Skin of body (tissue), 1 donor: ENCODE measurements at regions not wholly inside any gene's neighbourhood (a gene's known extent, or its start where the extent isn't known, plus 50 kb on each side); places are given as distances from the start of the nearest gene placed in this dataset.
A peak's percentile ranks its signal among the peaks of the same experiment; 100 is the strongest.

Source experiments
- DNase-seq: peaks from one replicate; lab custom pipeline; 2025; lab: John Stamatoyannopoulos, UW

GRCh38 chr1:209367061-209367772, 216.3 kb upstream of the CAMK1G start:
- DNase-seq, result no peak

DNA sequence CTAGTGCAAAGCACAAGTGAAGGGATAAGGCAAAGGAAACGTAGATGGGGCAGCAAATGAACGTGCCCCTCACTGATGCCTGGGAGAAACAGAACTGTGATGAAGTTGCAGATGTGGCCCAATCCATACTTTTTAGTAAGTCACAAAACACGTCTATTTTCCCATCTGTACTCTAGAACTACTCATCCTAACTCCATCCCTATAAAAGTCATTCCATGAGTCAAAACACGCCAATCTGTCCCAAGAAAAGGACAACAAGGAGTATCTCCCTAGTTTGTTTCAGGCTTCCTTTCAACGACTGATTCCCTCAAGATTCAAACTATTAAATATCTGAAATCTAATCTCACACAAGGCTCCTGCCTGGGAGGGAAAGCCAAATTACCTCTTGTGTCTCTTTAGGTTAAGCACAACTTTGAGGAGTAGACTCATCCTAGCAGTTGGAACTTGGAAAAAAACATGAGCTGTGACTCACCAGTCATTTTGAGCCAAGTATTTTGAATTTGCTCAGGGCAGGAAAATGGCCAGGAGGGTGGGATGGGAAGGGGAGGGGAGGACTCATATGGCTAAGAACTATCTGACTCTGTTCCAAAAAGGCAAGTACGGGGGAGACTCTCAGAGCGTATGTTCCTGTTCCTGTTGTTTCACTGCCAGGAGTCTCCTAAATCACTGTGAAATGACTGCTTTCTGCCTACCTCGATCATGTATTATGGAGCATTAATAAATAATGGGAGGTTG, 214.5 kb upstream of the CAMK1G start:
- DNase-seq, result peak; percentile 96

GRCh38 chr1:209370241-209370995, 213.1 kb upstream of the CAMK1G start:
- DNase-seq, result no peak

DNA sequence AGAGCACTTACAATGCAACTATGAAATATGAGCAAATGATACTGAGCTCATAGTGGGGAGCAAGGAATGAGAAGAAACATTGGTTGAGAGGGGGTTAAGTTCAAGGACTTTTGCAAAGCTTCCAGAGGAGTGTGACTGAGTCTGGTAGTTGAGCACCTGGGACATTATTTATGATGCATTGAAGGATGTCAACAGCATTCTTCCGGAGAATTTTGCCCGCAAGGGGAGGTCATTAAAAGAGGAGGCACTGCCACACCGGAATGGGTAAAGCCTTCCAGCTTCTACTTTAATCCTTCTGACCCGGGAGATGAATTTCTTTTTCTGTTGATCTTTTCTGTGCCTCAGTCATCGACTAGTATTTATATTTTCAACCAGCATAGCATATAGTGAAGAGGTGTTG, 208.4 kb upstream of the CAMK1G start:
- no peak for DNase-seq

- DNase-seq, result no peak
These were observed 207.7 kb upstream of the CAMK1G start for GRCh38 chr1:209375671-209376365.

GRCh38 chr1:209376774-209377173, 206.7 kb upstream of the CAMK1G start:
- no peak for DNase-seq

DNA sequence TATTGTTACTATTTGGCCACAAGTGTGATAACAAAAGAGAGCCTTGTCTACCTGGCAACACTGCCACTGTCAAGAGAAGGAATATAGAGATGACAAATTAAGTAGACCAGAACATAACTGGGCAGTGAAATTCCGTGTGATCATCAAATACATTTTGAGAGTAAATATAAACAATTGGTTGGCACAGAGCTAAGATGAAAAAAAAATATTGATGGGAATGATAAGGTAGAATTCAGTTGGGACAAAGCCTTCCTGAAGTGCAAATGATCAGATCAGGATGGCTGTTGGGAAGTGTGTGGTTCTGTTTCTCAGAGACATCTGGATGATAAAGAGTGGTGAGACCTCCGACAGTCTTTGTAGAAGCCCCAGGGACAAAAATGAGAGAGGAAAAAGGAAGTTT, 205.5 kb upstream of the CAMK1G start:
- DNase-seq, result no peak

- no peak for DNase-seq
These were observed 204.2 kb upstream of the CAMK1G start for GRCh38 chr1:209379280-209379679.

DNA sequence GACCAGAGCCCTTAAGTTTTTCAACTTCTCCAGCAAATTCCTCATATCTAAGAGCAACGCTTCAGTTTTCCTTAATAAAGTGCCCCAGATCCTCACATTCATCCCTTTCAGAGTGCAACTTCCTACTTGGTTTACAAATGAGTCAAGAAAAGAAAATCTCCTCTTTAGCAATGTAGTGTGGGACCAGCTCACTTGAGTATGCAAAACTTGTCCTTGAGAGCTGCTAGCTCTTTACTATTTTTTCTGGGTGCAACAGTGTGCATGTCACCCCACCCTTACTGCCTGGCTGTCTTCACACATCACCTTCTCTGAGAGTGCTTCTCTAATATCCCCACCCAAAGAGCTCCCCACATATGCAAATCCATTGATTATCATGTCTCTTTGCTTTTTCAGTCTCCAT, 203.1 kb upstream of the CAMK1G start:
- DNase-seq, result no peak

GRCh38 chr1:209382231-209383100, 201.0 kb upstream of the CAMK1G start:
- DNase-seq, result peak; percentile 73

GRCh38 chr1:209383422-209383821, 200.1 kb upstream of the CAMK1G start:
- no peak for DNase-seq

- peak; percentile 28 for DNase-seq
These were observed 199.4 kb upstream of the CAMK1G start for GRCh38 chr1:209383907-209384709.

DNA sequence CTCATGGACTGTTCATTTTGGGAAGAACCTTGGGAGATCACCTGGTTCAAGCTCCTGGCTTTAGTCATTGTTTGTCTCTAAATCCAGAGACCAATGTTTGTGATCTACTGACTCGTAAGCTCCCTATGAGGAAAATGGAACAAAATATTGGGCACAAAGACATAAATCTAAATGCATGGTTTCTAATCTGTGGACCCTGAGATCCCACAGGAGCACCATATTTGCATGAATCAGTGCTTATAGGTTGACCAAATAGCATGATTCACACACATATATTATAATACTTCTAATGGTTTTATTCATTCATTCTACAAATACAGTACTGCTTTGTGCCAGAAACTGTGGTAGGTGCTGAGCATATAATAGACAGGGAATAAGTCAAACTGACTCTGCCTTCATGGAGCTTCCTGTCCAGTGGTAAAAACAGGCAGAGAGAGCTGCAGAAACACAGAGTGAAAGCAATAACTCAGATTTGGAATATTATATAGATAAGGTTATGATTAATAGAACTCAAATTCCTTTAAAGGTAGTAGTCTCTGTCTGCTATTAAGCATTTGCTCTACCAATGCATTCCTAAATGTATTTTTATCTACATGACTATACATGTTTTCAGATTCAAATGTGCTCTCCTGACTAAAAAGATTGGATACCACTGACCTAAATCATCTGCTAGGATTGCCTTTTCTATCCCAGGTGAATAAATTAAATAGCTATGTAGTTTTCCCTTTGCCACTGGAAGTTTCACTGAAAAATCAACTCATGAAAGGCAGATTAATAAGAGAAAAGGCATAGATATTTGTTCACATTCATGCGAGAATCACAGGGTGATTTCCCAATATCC, 198.6 kb upstream of the CAMK1G start:
- no peak for DNase-seq

- no peak for DNase-seq
These were observed 197.4 kb upstream of the CAMK1G start for GRCh38 chr1:209386156-209386555.

DNA sequence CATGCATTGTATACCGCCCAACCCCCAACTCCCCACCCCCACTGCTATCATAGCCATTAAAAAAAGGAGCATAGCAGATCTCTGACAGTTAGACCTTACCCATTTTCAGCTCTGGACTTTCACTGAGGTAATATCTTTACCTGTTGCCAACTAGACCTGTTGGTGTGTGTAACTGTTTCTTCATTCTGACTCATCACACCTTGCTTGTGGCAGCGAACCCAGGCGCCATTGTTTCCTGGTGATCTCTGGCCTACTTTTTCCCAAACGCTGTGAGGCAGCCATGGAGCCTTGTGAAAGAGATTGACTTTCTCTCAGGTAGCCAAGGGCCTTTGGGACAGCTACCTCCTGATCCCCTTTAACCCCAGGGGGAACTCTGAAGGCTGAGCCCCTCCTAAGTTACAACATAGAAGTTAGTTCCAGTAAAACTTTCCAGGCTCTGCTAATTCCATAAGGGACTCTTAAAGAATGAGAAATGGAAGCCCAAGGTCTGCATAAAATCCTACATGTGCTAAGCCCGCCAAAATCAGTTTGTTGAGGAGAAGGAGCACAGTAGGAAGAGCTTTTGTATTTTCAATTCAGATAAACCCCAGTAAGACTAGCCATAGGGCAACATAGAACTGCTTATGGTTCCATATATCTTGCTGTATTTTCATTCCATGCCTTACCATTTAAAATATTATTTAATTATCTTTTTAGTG, 196.1 kb upstream of the CAMK1G start:
- no peak for DNase-seq

- no peak for DNase-seq
These were observed 195.6 kb upstream of the CAMK1G start for GRCh38 chr1:209387969-209388329.

GRCh38 chr1:209388358-209388757, 195.2 kb upstream of the CAMK1G start:
- no peak for DNase-seq

GRCh38 chr1:209389258-209389657, 194.3 kb upstream of the CAMK1G start:
- DNase-seq, result no peak
